A673 (cell line): ENCODE measurements at regions not wholly inside any gene's neighbourhood (a gene's known extent, or its start where the extent isn't known, plus 50 kb on each side); places are given as distances from the start of the nearest gene placed in this dataset.

Experiments used
- CTCF ChIP-seq: fragments of 300-800, 200-600 bp; sonication (generic); conservative IDR thresholded peaks from 2 replicates; pipeline ENCODE4 v1.5.1; 2017; ENCODE audit warnings: low read depth, mild to moderate bottlenecking, antibody characterized with exemption, low read length, moderate library complexity, mixed read lengths
- EZH2 ChIP-seq: fragments of 200-600 bp; sonication (generic); IDR thresholded peaks from 2 replicates; pipeline ENCODE4 v1.6.1; 2017; ENCODE audit warnings: borderline replicate concordance, low read depth, mild to moderate bottlenecking, mixed read lengths, antibody characterized with exemption, low read length; ENCODE audit not compliant: poor library complexity, severe bottlenecking

GRCh38 chr2:48049371-48049770 lies 143.1 kb upstream of the FBXO11 start:
- TF ChIP-seq EZH2 (no peak), CTCF (no peak)
